H9 (cell line): ENCODE measurements at regions not wholly inside any gene's neighbourhood (a gene's known extent, or its start where the extent isn't known, plus 50 kb on each side); places are given as distances from the start of the nearest gene placed in this dataset.

ENCODE experiments used
- DNase-seq: peaks from one replicate; pipeline ENCODE4 v3.0.0-alpha.2; 2017
- H2AFZ ChIP-seq: one replicate; pipeline ENCODE4 v1.6.1; 2013; ENCODE audit warnings: mild to moderate bottlenecking, low read length, control low read depth, moderate library complexity
- H2AK5ac ChIP-seq: 2 replicates; pipeline ENCODE4 v1.6.1; 2013; ENCODE audit warnings: low read length, control low read depth, mixed read lengths; ENCODE audit not compliant: insufficient read length
- H2BK120ac ChIP-seq: one replicate; pipeline ENCODE4 v1.6.1; 2013; ENCODE audit warnings: low read depth, mild to moderate bottlenecking, low read length, control low read depth, inconsistent platforms; ENCODE audit not compliant: poor library complexity, severe bottlenecking
- H2BK12ac ChIP-seq: 2 replicates; pipeline ENCODE4 v1.6.1; 2013; ENCODE audit warnings: low read length, control low read depth, mixed read lengths, low read depth; ENCODE audit not compliant: insufficient read length
- H2BK15ac ChIP-seq: 2 replicates; pipeline ENCODE4 v1.6.1; 2013; ENCODE audit warnings: low read depth, low read length, control low read depth
- H2BK20ac ChIP-seq: one replicate; pipeline ENCODE4 v1.6.1; 2013; ENCODE audit warnings: low read depth, mild to moderate bottlenecking, low read length, control low read depth, inconsistent platforms; ENCODE audit not compliant: poor library complexity, severe bottlenecking
- H2BK5ac ChIP-seq: 2 replicates; pipeline ENCODE4 v1.6.1; 2013; ENCODE audit warnings: low read length, control low read depth, mixed read lengths; ENCODE audit not compliant: insufficient read length
- H3K14ac ChIP-seq: 2 replicates; pipeline ENCODE4 v1.6.1; 2013; ENCODE audit warnings: low read length, control low read depth; ENCODE audit not compliant: insufficient read depth
- H3K18ac ChIP-seq: 2 replicates; pipeline ENCODE4 v1.6.1; 2013; ENCODE audit warnings: low read depth, mild to moderate bottlenecking, mixed read lengths, low read length, control low read depth; ENCODE audit not compliant: insufficient read length
- H3K23ac ChIP-seq: 2 replicates; pipeline ENCODE4 v1.6.1; 2013; ENCODE audit warnings: low read length, control low read depth, mixed read lengths, low read depth; ENCODE audit not compliant: insufficient read length
- H3K23me2 ChIP-seq: 2 replicates; pipeline ENCODE4 v1.6.1; 2013; ENCODE audit warnings: low read depth, mild to moderate bottlenecking, mixed read lengths, low read length, control low read depth; ENCODE audit not compliant: insufficient read length, poor library complexity, severe bottlenecking
- H3K27ac ChIP-seq: 2 replicates; pipeline ENCODE4 v1.5.1; 2013; ENCODE audit warnings: low read length, control low read depth, mixed read lengths, low read depth; ENCODE audit not compliant: insufficient read length
- H3K27me3 ChIP-seq: 2 replicates; pipeline ENCODE4 v1.6.1; 2013; ENCODE audit warnings: low read length, control low read depth, inconsistent platforms; ENCODE audit not compliant: insufficient read depth
- H3K4ac ChIP-seq: 2 replicates; pipeline ENCODE4 v1.6.1; 2013; ENCODE audit warnings: low read depth, mild to moderate bottlenecking, control low read depth, inconsistent platforms, low read length, moderate library complexity
- H3K4me1 ChIP-seq: 2 replicates; pipeline ENCODE4 v1.6.1; 2013; ENCODE audit warnings: low read length, control low read depth, inconsistent platforms; ENCODE audit not compliant: insufficient read depth
- H3K4me2 ChIP-seq: 2 replicates; pipeline ENCODE4 v1.6.1; 2013; ENCODE audit warnings: low read length, control low read depth, mixed read lengths; ENCODE audit not compliant: insufficient read length, insufficient read depth
- H3K56ac ChIP-seq: 2 replicates; pipeline ENCODE4 v1.6.1; 2013; ENCODE audit warnings: low read depth, mild to moderate bottlenecking, mixed read lengths, low read length, control low read depth; ENCODE audit not compliant: insufficient read length
- H3K79me1 ChIP-seq: 2 replicates; pipeline ENCODE4 v1.6.1; 2013; ENCODE audit warnings: low read depth, mild to moderate bottlenecking, moderate library complexity, low read length, control low read depth, inconsistent platforms; ENCODE audit not compliant: insufficient read depth, poor library complexity, severe bottlenecking
- H3K79me2 ChIP-seq: 2 replicates; pipeline ENCODE4 v1.6.1; 2013; ENCODE audit warnings: low read length, control low read depth, inconsistent platforms; ENCODE audit not compliant: insufficient read depth
- H3K9ac ChIP-seq: 2 replicates; pipeline ENCODE4 v1.6.1; 2013; ENCODE audit warnings: low read length, control low read depth, mixed read lengths; ENCODE audit not compliant: insufficient read length; ENCODE audit errors: extremely low read depth
- H3K9me3 ChIP-seq: one replicate; pipeline ENCODE4 v1.6.1; 2013; ENCODE audit warnings: low read depth, low read length, inconsistent platforms; ENCODE audit not compliant: control insufficient read depth
- H3T11ph ChIP-seq: one replicate; pipeline ENCODE4 v1.6.1; 2013; ENCODE audit warnings: mild to moderate bottlenecking, low read length, control low read depth, inconsistent platforms
- H4K20me1 ChIP-seq: one replicate; pipeline ENCODE4 v1.6.1; 2013; ENCODE audit not compliant: control insufficient read depth, insufficient read length, insufficient read depth
- H4K5ac ChIP-seq: 2 replicates; pipeline ENCODE4 v1.6.1; 2013; ENCODE audit warnings: low read depth, mild to moderate bottlenecking, mixed read lengths, low read length, control low read depth; ENCODE audit not compliant: insufficient read length
- H4K8ac ChIP-seq: replicated peaks from 2 replicates; pipeline ENCODE4 v1.6.1; 2013; ENCODE audit warnings: low read length, control low read depth, mixed read lengths, low read depth; ENCODE audit not compliant: insufficient read length
- H4K91ac ChIP-seq: 2 replicates; pipeline ENCODE4 v1.6.1; 2013; ENCODE audit warnings: low read depth, mild to moderate bottlenecking, moderate library complexity, mixed read lengths, low read length, control low read depth; ENCODE audit not compliant: insufficient read length
- H3K27ac Mint-ChIP-seq, 3 experiments: 2 replicates in 2 of 3; 3 replicates in 1 of 3; pipeline ENCODE4 v1.8.0; 2020 to 2021; ENCODE audit warnings: mixed read lengths in 3 of 3, mild to moderate bottlenecking in 1 of 3, moderate library complexity in 1 of 3
- H3K27me3 Mint-ChIP-seq: 2 replicates; pipeline ENCODE4 v1.8.0; 2021; ENCODE audit warnings: low read depth, mild to moderate bottlenecking, moderate library complexity, mixed read lengths
- H3K36me3 Mint-ChIP-seq, 3 experiments: 2 replicates in 2 of 3; 3 replicates in 1 of 3; pipeline ENCODE4 v1.8.0; 2020 to 2021; ENCODE audit warnings: low read depth in 3 of 3, mixed read lengths in 3 of 3; ENCODE audit not compliant: insufficient read depth in 1 of 3
- H3K4me1 Mint-ChIP-seq, 2 experiments: 2 replicates each; pipeline ENCODE4 v1.8.0; 2020; ENCODE audit warnings: mixed read lengths in 2 of 2
- H3K4me3 Mint-ChIP-seq, 2 experiments: 2 replicates in 1 of 2; 3 replicates in 1 of 2; pipeline ENCODE4 v1.8.0; 2020 to 2021; ENCODE audit warnings: mild to moderate bottlenecking in 2 of 2, mixed read lengths in 2 of 2, moderate library complexity in 1 of 2
- H3K9me3 Mint-ChIP-seq, 2 experiments: 2 replicates in 1 of 2; 3 replicates in 1 of 2; pipeline ENCODE4 v1.8.0; 2020; ENCODE audit warnings: mild to moderate bottlenecking in 2 of 2, mixed read lengths in 2 of 2, moderate library complexity in 1 of 2
- WGBS: extraction: QIAGEN DNeasy Blood & Tissue Kit; methylation state at CpG from one replicate; pipeline ENCODE4 v1.1.7; 2013; ENCODE audit warnings: missing lambda C conversion rate, low lambda C conversion rate, mixed read lengths; ENCODE audit not compliant: insufficient read length; ENCODE audit errors: extremely low coverage; 5-methylcytosine and 5-hydroxymethylcytosine counted together
- TF ChIP-seq, protein P1 (sequence below): fragments of 200-600 bp; sonication (generic); conservative IDR thresholded peaks from 3 replicates; pipeline ENCODE4 v1.8.0; 2021; ENCODE audit warnings: antibody characterized with exemption, mild to moderate bottlenecking

DNA sequence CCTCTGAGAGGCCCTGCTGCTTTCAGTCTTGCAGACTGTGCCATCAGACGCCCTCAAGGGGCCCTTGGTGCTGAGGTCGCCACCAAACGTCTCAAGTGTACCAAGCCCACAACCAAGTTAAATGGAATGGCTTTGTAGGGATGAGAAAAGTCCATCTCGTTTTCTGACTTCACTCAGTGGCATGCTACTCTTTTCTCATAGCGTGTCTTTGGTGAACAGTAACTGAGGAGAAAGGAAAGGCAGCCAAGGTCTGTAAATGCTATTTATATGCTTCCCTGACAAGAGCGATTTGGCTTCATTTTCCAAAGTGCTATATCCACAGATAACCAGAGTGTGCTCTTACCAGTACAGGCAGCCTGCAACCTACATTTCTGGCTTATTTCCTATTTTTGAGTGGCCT lies 123.0 kb downstream of the MTX2 start:
- Histone ChIP-seq H2BK5ac (no peak overlapping the region), H2BK20ac (no peak overlapping the region), H4K8ac (no peak overlapping the region), H3K18ac (no peak overlapping the region), H3K23me2 (no peaks in the 10 kb centered on the region), H3K9ac (no peak overlapping the region), H3K4ac (no peak overlapping the region), H2AK5ac (no peak overlapping the region), H3K4me1 (no peaks in the 10 kb centered on the region), H2BK15ac (no peak overlapping the region), H4K5ac (no peak overlapping the region), H3K14ac (no peak overlapping the region), H2BK120ac (no peak overlapping the region), H3K79me2 (no peaks in the 10 kb centered on the region), H3K56ac (no peak overlapping the region), H3K23ac (no peak overlapping the region), H3K27me3 (no peaks in the 10 kb centered on the region), H3K9me3 (no peaks in the 10 kb centered on the region), H3K27ac (no peak overlapping the region), H3K79me1 (no peaks in the 10 kb centered on the region), H3K4me2 (no peak overlapping the region), H4K20me1 (no peaks in the 10 kb centered on the region), H3T11ph (no peak overlapping the region), H2BK12ac (no peak overlapping the region), H4K91ac (no peak overlapping the region), H2AFZ (no peak overlapping the region)
- Mint-ChIP-seq H3K27me3 (no peaks in the 10 kb centered on the region; the same call in none of the 2 replicates), H3K27ac (no peak overlapping the region; a peak in 1 of 7 replicates), H3K4me3 (no peak overlapping the region), H3K36me3 (no peaks in the 10 kb centered on the region), H3K9me3 (no peaks in the 10 kb centered on the region), H3K4me1 (peaks cover 3 to 6% of the 10 kb centered on the region in 2 experiments)
- no peak for DNase-seq
- WGBS = no CpG with 5 or more reads among the region's 6 CpGs
- TF ChIP-seq, protein P1, sequence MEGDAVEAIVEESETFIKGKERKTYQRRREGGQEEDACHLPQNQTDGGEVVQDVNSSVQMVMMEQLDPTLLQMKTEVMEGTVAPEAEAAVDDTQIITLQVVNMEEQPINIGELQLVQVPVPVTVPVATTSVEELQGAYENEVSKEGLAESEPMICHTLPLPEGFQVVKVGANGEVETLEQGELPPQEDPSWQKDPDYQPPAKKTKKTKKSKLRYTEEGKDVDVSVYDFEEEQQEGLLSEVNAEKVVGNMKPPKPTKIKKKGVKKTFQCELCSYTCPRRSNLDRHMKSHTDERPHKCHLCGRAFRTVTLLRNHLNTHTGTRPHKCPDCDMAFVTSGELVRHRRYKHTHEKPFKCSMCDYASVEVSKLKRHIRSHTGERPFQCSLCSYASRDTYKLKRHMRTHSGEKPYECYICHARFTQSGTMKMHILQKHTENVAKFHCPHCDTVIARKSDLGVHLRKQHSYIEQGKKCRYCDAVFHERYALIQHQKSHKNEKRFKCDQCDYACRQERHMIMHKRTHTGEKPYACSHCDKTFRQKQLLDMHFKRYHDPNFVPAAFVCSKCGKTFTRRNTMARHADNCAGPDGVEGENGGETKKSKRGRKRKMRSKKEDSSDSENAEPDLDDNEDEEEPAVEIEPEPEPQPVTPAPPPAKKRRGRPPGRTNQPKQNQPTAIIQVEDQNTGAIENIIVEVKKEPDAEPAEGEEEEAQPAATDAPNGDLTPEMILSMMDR = no peak
